OCI-LY3 (cell line): ENCODE measurements at regions not wholly inside any gene's neighbourhood (a gene's known extent, or its start where the extent isn't known, plus 50 kb on each side); places are given as distances from the start of the nearest gene placed in this dataset.

Source experiments
- H2AFZ ChIP-seq: fragments of 200-600, 300-600 bp; shearing (Covaris generic); 2 replicates; pipeline ENCODE4 v1.6.0; 2014; ENCODE audit warnings: antibody characterized with exemption, low read depth, low read length
- H3K27ac ChIP-seq: fragments of 200-600, 300-600 bp; sonication (generic); 2 replicates; pipeline ENCODE4 v1.5.1; 2014; ENCODE audit warnings: mild to moderate bottlenecking, low read length, moderate library complexity, mixed read lengths
- H3K27me3 ChIP-seq: fragments of 200-600, 300-600 bp; sonication (generic); 2 replicates; pipeline ENCODE4 v1.6.1; 2014; ENCODE audit warnings: low read depth, low read length, mixed read lengths
- H3K36me3 ChIP-seq: fragments of 200-600, 300-600 bp; sonication (generic); replicated peaks from 2 replicates; pipeline ENCODE3; 2014; ENCODE audit warnings: low read depth, low read length, mixed read lengths
- H3K4me1 ChIP-seq: fragments of 300-600, 200-600 bp; sonication (generic); 2 replicates; pipeline ENCODE4 v1.6.1; 2014; ENCODE audit warnings: low read length, mixed read lengths
- H3K4me2 ChIP-seq: fragments of 200-600, 300-600 bp; sonication (generic); 2 replicates; pipeline ENCODE4 v1.6.1; 2014; ENCODE audit warnings: low read length, mixed read lengths
- H3K4me3 ChIP-seq: fragments of 300-600, 200-600 bp; sonication (generic); 2 replicates; pipeline ENCODE4 v1.5.1; 2014; ENCODE audit warnings: antibody characterized with exemption, mild to moderate bottlenecking, low read length, moderate library complexity
- H3K79me2 ChIP-seq: fragments of 300-600, 200-600 bp; shearing (Covaris generic); 2 replicates; pipeline ENCODE4 v1.6.1; 2014; ENCODE audit warnings: mild to moderate bottlenecking, low read length, mixed read lengths
- H3K9ac ChIP-seq: fragments of 300-600, 200-600 bp; shearing (Covaris generic); 2 replicates; pipeline ENCODE4 v1.6.0; 2014; ENCODE audit warnings: mild to moderate bottlenecking, low read length, moderate library complexity
- H3K9me3 ChIP-seq: fragments of 200-600, 300-600 bp; shearing (Covaris generic); 2 replicates; pipeline ENCODE4 v1.6.1; 2014; ENCODE audit warnings: low read length, mixed read lengths; ENCODE audit not compliant: insufficient read depth
- H4K20me1 ChIP-seq: fragments of 200-600, 300-600 bp; sonication (generic); 2 replicates; pipeline ENCODE4 v1.6.1; 2016; ENCODE audit warnings: low read length, mixed read lengths; ENCODE audit not compliant: insufficient read depth
- CTCF ChIP-seq: fragments of 200-600, 300-600 bp; sonication (generic); IDR thresholded peaks from 2 replicates; pipeline ENCODE4 v1.5.1; 2014; ENCODE audit warnings: antibody characterized with exemption, low read length, low read depth
- EZH2phosphoT487 ChIP-seq: fragments of 200-600 bp; shearing (Covaris generic); IDR thresholded peaks from 2 replicates; pipeline ENCODE4 v1.6.1; 2018; ENCODE audit warnings: antibody characterized with exemption, mixed run types, low read depth

GRCh38 chr3:124540550-124541211 is 189.6 kb upstream of the UMPS start:
- H3K27me3 ChIP-seq, result peaks cover 30% of the 10 kb centered on the region
- no peak overlapping the region for H3K4me2 ChIP-seq
- no peak for TF ChIP-seq EZH2phosphoT487
- no peak for TF ChIP-seq CTCF

DNA sequence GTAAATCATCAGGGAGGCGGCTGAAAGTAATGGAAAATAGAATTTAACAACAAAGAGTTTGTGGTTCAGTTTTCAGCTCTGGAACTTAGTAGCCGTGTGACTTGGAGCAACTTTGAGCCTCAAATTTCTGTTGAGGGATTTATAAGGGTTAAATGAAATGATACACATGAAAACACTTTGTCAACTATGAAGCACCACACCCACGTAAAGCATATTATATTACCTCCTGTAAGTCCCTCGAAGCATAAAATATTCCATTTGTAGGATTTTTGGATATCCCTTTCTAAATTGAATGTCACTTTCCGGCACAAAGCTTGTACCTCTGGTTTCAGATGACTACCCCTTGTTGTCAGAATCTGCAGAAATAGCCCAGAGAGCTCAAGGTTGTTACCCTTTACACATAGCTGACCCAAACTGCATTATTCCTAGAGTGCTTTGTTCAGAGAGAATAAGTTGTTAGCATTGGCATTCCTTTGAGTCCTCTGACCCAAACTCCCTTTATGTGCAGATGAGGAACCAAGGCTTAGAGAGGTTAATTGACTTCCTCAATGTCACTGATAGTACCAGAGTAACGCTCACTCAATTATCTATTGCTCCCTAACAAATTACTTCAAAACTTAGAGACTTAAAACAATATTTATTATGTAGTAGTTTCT is 187.9 kb upstream of the UMPS start:
- Histone ChIP-seq H3K27ac (no peak overlapping the region), H2AFZ (no peak overlapping the region), H3K36me3 (no peaks in the 10 kb centered on the region), H3K4me1 (no peaks in the 10 kb centered on the region), H3K4me2 (no peak overlapping the region), H3K4me3 (no peak overlapping the region), H3K9me3 (no peaks in the 10 kb centered on the region), H3K9ac (no peak overlapping the region), H3K27me3 (peaks cover 29% of the 10 kb centered on the region), H3K79me2 (no peaks in the 10 kb centered on the region), H4K20me1 (no peaks in the 10 kb centered on the region)
- TF ChIP-seq CTCF (no peak), EZH2phosphoT487 (no peak)

More at GRCh38 chr3:124540550-124541211, 189.6 kb upstream of the UMPS start:
- Histone ChIP-seq H3K27ac (no peak overlapping the region), H3K4me3 (no peak overlapping the region), H2AFZ (no peak overlapping the region), H4K20me1 (no peaks in the 10 kb centered on the region), H3K9ac (no peak overlapping the region), H3K79me2 (no peaks in the 10 kb centered on the region), H3K4me1 (no peaks in the 10 kb centered on the region), H3K9me3 (no peaks in the 10 kb centered on the region), H3K36me3 (no peaks in the 10 kb centered on the region)

DNA sequence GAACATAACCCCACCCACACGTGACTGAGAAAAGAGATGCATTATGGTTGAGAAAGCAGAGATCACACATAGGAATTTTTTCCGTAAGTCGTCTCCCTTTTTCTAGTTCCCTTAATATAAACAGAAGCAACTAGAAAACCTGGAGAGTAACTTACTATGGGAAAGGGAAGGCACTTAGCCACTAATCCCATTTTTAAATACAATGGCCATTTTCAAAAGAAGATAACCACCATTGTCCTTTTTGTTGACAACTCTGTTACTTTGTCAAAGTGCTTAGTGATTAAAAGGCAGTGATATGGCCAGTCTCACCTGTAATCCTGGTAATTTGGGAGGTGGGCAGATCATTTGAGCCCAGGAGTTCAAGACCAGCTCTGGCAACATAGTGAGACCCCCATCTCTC is 184.4 kb upstream of the UMPS start:
- Histone ChIP-seq H3K4me2 (no peak overlapping the region), H3K27me3 (peaks cover 10% of the 10 kb centered on the region), H4K20me1 (no peaks in the 10 kb centered on the region), H2AFZ (no peak overlapping the region), H3K4me1 (no peaks in the 10 kb centered on the region), H3K9me3 (no peaks in the 10 kb centered on the region), H3K9ac (no peak overlapping the region), H3K79me2 (no peaks in the 10 kb centered on the region), H3K36me3 (no peaks in the 10 kb centered on the region), H3K27ac (no peak overlapping the region), H3K4me3 (no peak overlapping the region)
- TF ChIP-seq CTCF (no peak), EZH2phosphoT487 (no peak)

DNA sequence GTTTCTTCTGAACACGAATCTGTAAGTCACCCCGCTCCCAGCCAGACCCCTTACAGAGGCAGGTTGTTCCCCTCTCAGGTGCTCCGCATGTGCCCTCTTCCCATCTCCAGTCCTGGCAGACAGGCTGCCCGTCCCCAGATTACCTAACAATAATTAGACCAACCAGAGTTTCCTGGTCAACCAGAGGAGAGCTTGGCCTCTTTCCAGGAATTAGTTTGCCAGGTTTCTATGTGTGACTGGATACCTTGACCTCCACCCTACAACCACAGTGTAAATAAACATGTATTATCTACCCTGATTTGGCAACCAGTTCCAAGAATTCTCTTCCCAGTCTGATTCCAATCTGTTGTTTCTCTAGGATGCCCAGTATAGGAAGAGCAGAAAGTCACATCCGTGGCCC is 178.0 kb upstream of the UMPS start:
- TF ChIP-seq EZH2phosphoT487 (no peak), CTCF (no peak)
- no peaks in the 10 kb centered on the region for H3K4me1 ChIP-seq
- H3K27ac ChIP-seq, result no peak overlapping the region
- no peak overlapping the region for H3K4me2 ChIP-seq
- no peak overlapping the region for H3K4me3 ChIP-seq
- no peaks in the 10 kb centered on the region for H4K20me1 ChIP-seq
- peaks cover 42% of the 10 kb centered on the region for H3K27me3 ChIP-seq
- no peak overlapping the region for H2AFZ ChIP-seq
- H3K9me3 ChIP-seq, result no peaks in the 10 kb centered on the region
- no peaks in the 10 kb centered on the region for H3K36me3 ChIP-seq
- no peak overlapping the region for H3K9ac ChIP-seq
- H3K79me2 ChIP-seq, result no peaks in the 10 kb centered on the region
